ENCODE measurements at regions not wholly inside any gene's neighbourhood (a gene's known extent, or its start where the extent isn't known, plus 50 kb on each side); places are given as distances from the start of the nearest gene placed in this dataset.

- no peak overlapping the region for H3K27ac ChIP-seq (ENCODE audit: insufficient read depth, low read depth, low read length)
- no peak overlapping the region for H3K9ac ChIP-seq (replicated peaks; ENCODE audit: extremely low read depth, insufficient read depth, low read length)
- no peaks in the 10 kb centered on the region for H3K9me1 ChIP-seq (replicated peaks; ENCODE audit: control insufficient read depth, extremely low read depth, insufficient read depth, low read length)
- no peaks in the 10 kb centered on the region for H3K9me3 ChIP-seq (replicated peaks; ENCODE audit: control insufficient read depth, insufficient read depth, low read length)
- H3K4me1 ChIP-seq (ENCODE audit: control insufficient read depth, extremely low read depth, insufficient read depth, low read length): no peaks in the 10 kb centered on the region
- no peak for DNase-seq (ENCODE audit: low read depth, low spot score)
- H3K4me3 ChIP-seq (replicated peaks in 1 of 3; ENCODE audit: insufficient read depth in 1 of 3, low read depth in 1 of 3, low read length in 3 of 3): no peak overlapping the region
- intact Hi-C loops (cut with micrococcal nuclease): no loop called here
- no peaks in the 10 kb centered on the region for H3K36me3 ChIP-seq (ENCODE audit: control insufficient read depth in 2 of 2, extremely low read depth in 1 of 2, insufficient read depth in 2 of 2, low read length in 2 of 2)
- no TSS peak for BruUV-seq (replicated peaks)
- POLR2A ChIA-PET: no interaction called here
- no peak overlapping the region for H3K4me2 ChIP-seq (ENCODE audit: insufficient read depth, low read length)
- H4K20me1 ChIP-seq (replicated peaks; ENCODE audit: control insufficient read depth, extremely low read depth, insufficient read depth, low read length): no peaks in the 10 kb centered on the region
- no peak overlapping the region for H2AFZ ChIP-seq (ENCODE audit: low read depth, low read length)
- CTCF ChIA-PET: interaction anchor here (0.8 kb wide), 1 partner anchor 24 kb away, joined by 3 read pairs; no protein-coding TSS in a partner anchor
- dilution Hi-C loops (cut with MboI; ENCODE audit: extremely low pct_ligation_motif_present, low sequenced_read_pairs): no loop called here
- H3K79me2 ChIP-seq (ENCODE audit: control insufficient read depth, insufficient read depth, low read length): no peaks in the 10 kb centered on the region
- no peak for TF ChIP-seq MYC (IDR thresholded peaks at IDR 0.05; ENCODE audit: low read depth, low read length)
- TF ChIP-seq EZH2 (IDR thresholded peaks at IDR 0.05; ENCODE audit: borderline replicate concordance, low read depth, low read length, severe bottlenecking): no peak
- TF ChIP-seq MAX (IDR thresholded peaks at IDR 0.05; ENCODE audit: insufficient read depth, insufficient read length): no peak
- no peaks in the 10 kb centered on the region for H3K27me3 ChIP-seq (ENCODE audit: control insufficient read depth in 2 of 2, insufficient read depth in 2 of 2, low read length in 2 of 2)
- no peak for FAIRE-seq
Measured at GRCh38 chr6:6509284-6509683, 79.2 kb upstream of the LY86 start.

GRCh38 chr6:6512711-6513110 is 75.8 kb upstream of the LY86 start:
- no peaks in the 10 kb centered on the region for H3K36me3 ChIP-seq (ENCODE audit: control insufficient read depth in 2 of 2, extremely low read depth in 1 of 2, insufficient read depth in 2 of 2, low read length in 2 of 2)
- no peak overlapping the region for H3K9ac ChIP-seq (replicated peaks; ENCODE audit: extremely low read depth, insufficient read depth, low read length)
- no peak overlapping the region for H3K4me2 ChIP-seq (ENCODE audit: insufficient read depth, low read length)
- ChIA-PET POLR2A (no interaction called here), CTCF (interaction anchor here (1.3 kb wide), 1 partner anchor 10 kb away, joined by 3 read pairs; no protein-coding TSS in a partner anchor)
- no peaks in the 10 kb centered on the region for H3K9me1 ChIP-seq (replicated peaks; ENCODE audit: control insufficient read depth, extremely low read depth, insufficient read depth, low read length)
- H3K79me2 ChIP-seq (ENCODE audit: control insufficient read depth, insufficient read depth, low read length): no peaks in the 10 kb centered on the region
- BruUV-seq (replicated peaks): no TSS peak
- intact Hi-C loops (cut with micrococcal nuclease): no loop called here
- TF ChIP-seq CTCF (IDR thresholded peaks at IDR 0.05; ENCODE audit: extremely low read depth in 1 of 2, insufficient read depth in 1 of 2, low read depth in 1 of 2, low read length in 2 of 2): no peak
- no peak for TF ChIP-seq POLR2AphosphoS5 (IDR thresholded peaks at IDR 0.05; ENCODE audit: insufficient read depth, low read depth, low read length)
- no peak for TF ChIP-seq MYC (IDR thresholded peaks at IDR 0.05; ENCODE audit: low read depth, low read length)
- no peak for TF ChIP-seq EZH2 (IDR thresholded peaks at IDR 0.05; ENCODE audit: borderline replicate concordance, low read depth, low read length, severe bottlenecking)
- TF ChIP-seq FOS (IDR thresholded peaks at IDR 0.05; ENCODE audit: borderline replicate concordance, insufficient read depth, low read length): no peak
- TF ChIP-seq GATA2 (IDR thresholded peaks at IDR 0.05; ENCODE audit: insufficient read depth, insufficient read length, low read depth, low read length): no peak
- no peak for TF ChIP-seq JUN (IDR thresholded peaks at IDR 0.05; ENCODE audit: borderline replicate concordance, insufficient read depth, insufficient read length, low read depth)
- no peak for TF ChIP-seq MAX (IDR thresholded peaks at IDR 0.05; ENCODE audit: insufficient read depth, insufficient read length)
- TF ChIP-seq POLR2A (IDR thresholded peaks at IDR 0.05; ENCODE audit: low read depth, low read length): no peak
- no peak overlapping the region for H2AFZ ChIP-seq (ENCODE audit: low read depth, low read length)
- H3K4me3 ChIP-seq (replicated peaks in 1 of 3; ENCODE audit: insufficient read depth in 1 of 3, low read depth in 1 of 3, low read length in 3 of 3): no peak overlapping the region
- dilution Hi-C loops (cut with MboI; ENCODE audit: extremely low pct_ligation_motif_present, low sequenced_read_pairs): no loop called here
- no peak overlapping the region for H3K27ac ChIP-seq (ENCODE audit: insufficient read depth, low read depth, low read length)
- DNase-seq (ENCODE audit: low read depth, low spot score): no peak
- H3K27me3 ChIP-seq (ENCODE audit: control insufficient read depth in 2 of 2, insufficient read depth in 2 of 2, low read length in 2 of 2): no peaks in the 10 kb centered on the region
- no peaks in the 10 kb centered on the region for H3K9me3 ChIP-seq (replicated peaks; ENCODE audit: control insufficient read depth, insufficient read depth, low read length)
- no peaks in the 10 kb centered on the region for H4K20me1 ChIP-seq (replicated peaks; ENCODE audit: control insufficient read depth, extremely low read depth, insufficient read depth, low read length)
- no peak for FAIRE-seq
- H3K4me1 ChIP-seq (ENCODE audit: control insufficient read depth, extremely low read depth, insufficient read depth, low read length): no peaks in the 10 kb centered on the region

Measured in endothelial cell of umbilical vein (primary cell).